ENCODE measurements at regions not wholly inside any gene's neighbourhood (a gene's known extent, or its start where the extent isn't known, plus 50 kb on each side); places are given as distances from the start of the nearest gene placed in this dataset.

DNA sequence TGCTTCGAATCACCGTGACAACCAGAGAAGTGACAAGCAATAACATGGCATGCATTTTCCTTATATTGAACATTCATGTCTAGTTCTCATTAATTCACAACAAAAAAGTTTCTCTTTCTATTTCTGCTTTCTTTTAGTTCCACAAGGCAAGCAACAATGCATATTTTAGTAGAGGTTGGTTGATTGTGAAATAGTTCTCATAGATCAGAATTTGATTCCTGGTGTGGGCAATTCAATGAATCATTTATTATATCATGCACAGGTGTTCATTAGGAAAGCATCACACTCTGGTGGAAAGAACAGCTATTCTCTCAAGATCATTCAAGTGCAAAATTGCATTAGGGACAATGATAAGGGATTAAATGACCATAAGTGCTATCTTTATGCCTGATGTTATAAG is 980.9 kb downstream of the BRINP3 start:
- Histone ChIP-seq H4K20me1 (ENCODE audit: insufficient read depth, low read length) (no peaks in the 10 kb centered on the region), H2AFZ (ENCODE audit: low read length) (no peak overlapping the region), H3K9ac (ENCODE audit: low read length) (no peak overlapping the region), H3K4me2 (ENCODE audit: low read depth, low read length) (no peak overlapping the region), H3K4me1 (ENCODE audit: low read length) (no peaks in the 10 kb centered on the region), H3K36me3 (replicated peaks; ENCODE audit: insufficient read depth, low read length) (no peaks in the 10 kb centered on the region), H3K9me2 (replicated peaks; ENCODE audit: insufficient read depth, low read length) (no peaks in the 10 kb centered on the region), H3K27me3 (replicated peaks; ENCODE audit: insufficient read depth, low read length) (no peaks in the 10 kb centered on the region), H3F3A (ENCODE audit: insufficient read depth, low read length) (no peaks in the 10 kb centered on the region), H3K4me3 (ENCODE audit: low read length) (no peak overlapping the region), H3K27ac (ENCODE audit: low read length) (no peak overlapping the region), H3K79me2 (ENCODE audit: low read length) (no peaks in the 10 kb centered on the region), H3K9me3 (replicated peaks; ENCODE audit: insufficient read depth, low read length) (no peaks in the 10 kb centered on the region)
- TF ChIP-seq EZH2phosphoT487 (IDR thresholded peaks at IDR 0.05; ENCODE audit: low read length) (no peak), EZH2 (optimal IDR thresholded peaks at IDR 0.05; ENCODE audit: low read depth, low read length) (no peak)
- TF ChIP-seq, protein P1, sequence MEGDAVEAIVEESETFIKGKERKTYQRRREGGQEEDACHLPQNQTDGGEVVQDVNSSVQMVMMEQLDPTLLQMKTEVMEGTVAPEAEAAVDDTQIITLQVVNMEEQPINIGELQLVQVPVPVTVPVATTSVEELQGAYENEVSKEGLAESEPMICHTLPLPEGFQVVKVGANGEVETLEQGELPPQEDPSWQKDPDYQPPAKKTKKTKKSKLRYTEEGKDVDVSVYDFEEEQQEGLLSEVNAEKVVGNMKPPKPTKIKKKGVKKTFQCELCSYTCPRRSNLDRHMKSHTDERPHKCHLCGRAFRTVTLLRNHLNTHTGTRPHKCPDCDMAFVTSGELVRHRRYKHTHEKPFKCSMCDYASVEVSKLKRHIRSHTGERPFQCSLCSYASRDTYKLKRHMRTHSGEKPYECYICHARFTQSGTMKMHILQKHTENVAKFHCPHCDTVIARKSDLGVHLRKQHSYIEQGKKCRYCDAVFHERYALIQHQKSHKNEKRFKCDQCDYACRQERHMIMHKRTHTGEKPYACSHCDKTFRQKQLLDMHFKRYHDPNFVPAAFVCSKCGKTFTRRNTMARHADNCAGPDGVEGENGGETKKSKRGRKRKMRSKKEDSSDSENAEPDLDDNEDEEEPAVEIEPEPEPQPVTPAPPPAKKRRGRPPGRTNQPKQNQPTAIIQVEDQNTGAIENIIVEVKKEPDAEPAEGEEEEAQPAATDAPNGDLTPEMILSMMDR (IDR thresholded peaks at IDR 0.05; ENCODE audit: low read length), result no peak
- DNase-seq, result no peak

DNA sequence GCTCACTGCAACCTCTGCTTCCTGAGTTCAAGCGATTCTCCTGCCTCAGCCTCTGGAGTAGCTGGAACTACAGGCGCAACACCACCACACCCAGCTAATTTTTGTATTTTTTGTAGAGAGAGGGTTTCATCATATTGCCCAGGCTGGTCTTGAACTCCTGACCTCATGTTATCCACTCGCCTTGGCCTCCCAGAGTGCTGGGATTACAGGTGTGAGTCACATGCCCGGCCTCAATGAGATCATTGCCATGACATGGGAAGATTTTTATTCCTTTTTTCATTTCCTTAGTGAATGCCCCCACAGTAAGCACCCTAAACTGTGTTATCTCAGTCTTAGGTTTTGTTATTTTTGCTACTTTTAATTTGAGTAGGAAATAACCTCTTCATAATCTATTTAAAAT is 977.9 kb downstream of the BRINP3 start:
- Histone ChIP-seq H3K9ac (ENCODE audit: low read length) (no peak overlapping the region), H4K20me1 (ENCODE audit: insufficient read depth, low read length) (no peaks in the 10 kb centered on the region), H3K4me1 (ENCODE audit: low read length) (no peaks in the 10 kb centered on the region), H3K27ac (ENCODE audit: low read length) (no peak overlapping the region), H3F3A (ENCODE audit: insufficient read depth, low read length) (no peaks in the 10 kb centered on the region), H3K36me3 (replicated peaks; ENCODE audit: insufficient read depth, low read length) (no peaks in the 10 kb centered on the region), H3K79me2 (ENCODE audit: low read length) (no peaks in the 10 kb centered on the region), H3K9me2 (replicated peaks; ENCODE audit: insufficient read depth, low read length) (no peaks in the 10 kb centered on the region), H3K4me3 (ENCODE audit: low read length) (no peak overlapping the region), H3K4me2 (ENCODE audit: low read depth, low read length) (no peak overlapping the region), H3K9me3 (replicated peaks; ENCODE audit: insufficient read depth, low read length) (no peaks in the 10 kb centered on the region), H2AFZ (ENCODE audit: low read length) (no peak overlapping the region), H3K27me3 (replicated peaks; ENCODE audit: insufficient read depth, low read length) (no peaks in the 10 kb centered on the region)
- no peak for DNase-seq
- TF ChIP-seq EZH2 (optimal IDR thresholded peaks at IDR 0.05; ENCODE audit: low read depth, low read length), result no peak
- TF ChIP-seq, protein P1 (IDR thresholded peaks at IDR 0.05; ENCODE audit: low read length), result no peak

DNA sequence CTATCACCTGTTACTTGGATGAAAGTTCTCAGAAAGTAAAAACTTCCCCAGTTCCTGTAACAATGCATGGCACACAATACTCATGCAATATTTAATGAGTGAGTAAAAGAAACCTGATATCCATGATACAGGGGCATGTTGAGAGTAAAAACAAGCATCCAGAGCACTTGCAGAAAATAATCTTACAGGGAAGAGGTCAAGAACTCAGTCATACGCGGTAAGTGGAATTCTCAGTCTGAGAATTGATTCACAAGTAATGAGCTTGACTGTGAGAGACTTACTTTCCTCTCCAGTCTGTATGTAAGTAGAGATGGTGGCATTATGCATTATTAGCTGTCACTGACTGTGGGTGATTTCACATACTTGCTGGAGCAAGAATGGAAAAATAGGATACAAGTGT is 976.9 kb downstream of the BRINP3 start:
- Histone ChIP-seq H3F3A (ENCODE audit: insufficient read depth, low read length) (no peaks in the 10 kb centered on the region), H3K9me3 (replicated peaks; ENCODE audit: insufficient read depth, low read length) (no peaks in the 10 kb centered on the region), H4K20me1 (ENCODE audit: insufficient read depth, low read length) (no peaks in the 10 kb centered on the region), H3K4me3 (ENCODE audit: low read length) (no peak overlapping the region), H3K27ac (ENCODE audit: low read length) (no peak overlapping the region), H3K4me2 (ENCODE audit: low read depth, low read length) (no peak overlapping the region), H3K4me1 (ENCODE audit: low read length) (no peaks in the 10 kb centered on the region), H3K79me2 (ENCODE audit: low read length) (no peaks in the 10 kb centered on the region), H3K36me3 (replicated peaks; ENCODE audit: insufficient read depth, low read length) (no peaks in the 10 kb centered on the region), H3K27me3 (replicated peaks; ENCODE audit: insufficient read depth, low read length) (no peaks in the 10 kb centered on the region), H2AFZ (ENCODE audit: low read length) (no peak overlapping the region), H3K9ac (ENCODE audit: low read length) (no peak overlapping the region), H3K9me2 (replicated peaks; ENCODE audit: insufficient read depth, low read length) (no peaks in the 10 kb centered on the region)
- DNase-seq, result no peak
- TF ChIP-seq EZH2phosphoT487 (IDR thresholded peaks at IDR 0.05; ENCODE audit: low read length) (no peak), EZH2 (optimal IDR thresholded peaks at IDR 0.05; ENCODE audit: low read depth, low read length) (no peak)
- TF ChIP-seq, protein P1 (IDR thresholded peaks at IDR 0.05; ENCODE audit: low read length), result no peak

Data from MM.1S (cell line).